HEK293 (cell line): ENCODE measurements at regions not wholly inside any gene's neighbourhood (a gene's known extent, or its start where the extent isn't known, plus 50 kb on each side); places are given as distances from the start of the nearest gene placed in this dataset.

Experiments used
- CTCF ChIA-PET: fragments of 350-600 bp; formaldehyde crosslinking; extraction: SDS; loops from one replicate; lab custom pipeline; 2021; ENCODE audit warnings: antibody characterized with exemption; lab: Yijun Ruan, JAX
- POLR2A ChIA-PET: fragments of 300-600 bp; formaldehyde crosslinking; extraction: SDS; loops from one replicate; lab custom pipeline; 2020; ENCODE audit warnings: antibody characterized with exemption, inconsistent platforms; lab: Yijun Ruan, JAX
- H3K27ac ChIP-seq: fragments of 200-500 bp; sonication (Bioruptor generic); 2 replicates; pipeline ENCODE4 v1.5.1; 2014; ENCODE audit warnings: low read depth, low read length, control low read depth, inconsistent platforms; ENCODE audit errors: extremely low read depth
- H3K36me3 ChIP-seq, 2 experiments: fragments of 200-500 bp in 1 of 2; sonication (Bioruptor generic) in 1 of 2; 1 replicate in 1 of 2; 2 replicates in 1 of 2; pipeline ENCODE4 v1.5.1; 2014 to 2017; ENCODE audit warnings: inconsistent platforms in 2 of 2, low read length in 2 of 2; ENCODE audit not compliant: control insufficient read depth in 2 of 2, insufficient read depth in 1 of 2
- H3K4me1 ChIP-seq: fragments of 200-500 bp; sonication (Bioruptor generic); 2 replicates; pipeline ENCODE4 v1.5.1; 2014; ENCODE audit warnings: mild to moderate bottlenecking, low read length, inconsistent platforms; ENCODE audit not compliant: control insufficient read depth, insufficient read depth
- H3K4me3 ChIP-seq: 2 replicates; pipeline ENCODE4 v1.5.1; 2011; ENCODE audit warnings: low read depth, mild to moderate bottlenecking, control low read depth, low read length, moderate library complexity
- H3K9me3 ChIP-seq: fragments of 200-500 bp; sonication (Bioruptor generic); 2 replicates; pipeline ENCODE4 v1.5.1; 2014; ENCODE audit warnings: low read depth, low read length, inconsistent platforms; ENCODE audit not compliant: control insufficient read depth, insufficient read depth
- HIC1 ChIP-seq: fragments of 450-650 bp; formaldehyde crosslinking; IDR thresholded peaks from 2 replicates; pipeline ENCODE4 v1.5.1; 2016; ENCODE audit warnings: missing biosample characterization, missing genetic modification characterization
- KLF8 ChIP-seq: fragments of 450-650 bp; formaldehyde crosslinking; IDR thresholded peaks from 2 replicates; pipeline ENCODE4 v1.5.1; 2016; ENCODE audit warnings: missing biosample characterization, missing genetic modification characterization
- PRDM1 ChIP-seq: fragments of 450-650 bp; formaldehyde crosslinking; IDR thresholded peaks from 2 replicates; pipeline ENCODE4; 2016; ENCODE audit warnings: missing biosample characterization, missing genetic modification characterization
- PRDM10 ChIP-seq: fragments of 450-650 bp; formaldehyde crosslinking; IDR thresholded peaks from 2 replicates; pipeline ENCODE4 v1.5.1; 2016; ENCODE audit warnings: missing biosample characterization, missing genetic modification characterization
- REST ChIP-seq: fragments of 450-650 bp; formaldehyde crosslinking; IDR thresholded peaks from 2 replicates; pipeline ENCODE4 v1.5.1; 2016; ENCODE audit warnings: missing biosample characterization, missing genetic modification characterization
- TCF7L2 ChIP-seq: IDR thresholded peaks from 2 replicates; pipeline ENCODE4 v1.6.1; 2011; ENCODE audit warnings: low read depth, mild to moderate bottlenecking, inconsistent platforms, low read length, moderate library complexity, borderline replicate concordance
- TRIM28 ChIP-seq: IDR thresholded peaks from 2 replicates; pipeline ENCODE4 v1.6.1; 2011; ENCODE audit warnings: low read length, control low read depth, borderline replicate concordance
- ZBTB48 ChIP-seq: fragments of 450-650 bp; formaldehyde crosslinking; IDR thresholded peaks from 2 replicates; pipeline ENCODE4 v1.5.1; 2016; ENCODE audit warnings: missing biosample characterization, missing genetic modification characterization
- ZFP41 ChIP-seq: fragments of 450-650 bp; formaldehyde crosslinking; IDR thresholded peaks from 2 replicates; pipeline ENCODE4 v1.5.1; 2016; ENCODE audit warnings: missing biosample characterization, missing genetic modification characterization, borderline replicate concordance
- ZNF266 ChIP-seq: fragments of 450-650 bp; formaldehyde crosslinking; IDR thresholded peaks from 2 replicates; pipeline ENCODE4 v1.5.1; 2016; ENCODE audit warnings: missing biosample characterization, missing genetic modification characterization, low read depth
- ZNF292 ChIP-seq: fragments of 450-650 bp; formaldehyde crosslinking; IDR thresholded peaks from 2 replicates; pipeline ENCODE4 v1.5.1; 2016; ENCODE audit warnings: low read depth, missing biosample characterization, missing genetic modification characterization, borderline replicate concordance
- ZNF510 ChIP-seq: fragments of 450-650 bp; formaldehyde crosslinking; IDR thresholded peaks from 2 replicates; pipeline ENCODE4 v1.5.1; 2018; ENCODE audit warnings: mild to moderate bottlenecking, missing genetic modification characterization, missing biosample characterization; ENCODE audit not compliant: insufficient replicate concordance
- ZNF561 ChIP-seq: fragments of 450-650 bp; IDR thresholded peaks from 2 replicates; pipeline ENCODE4 v1.5.1; 2018; ENCODE audit warnings: missing biosample characterization, missing genetic modification characterization, borderline replicate concordance
- ZNF621 ChIP-seq: fragments of 450-650 bp; formaldehyde crosslinking; IDR thresholded peaks from 2 replicates; pipeline ENCODE4 v1.5.1; 2017; ENCODE audit warnings: missing biosample characterization, missing genetic modification characterization
- ZNF654 ChIP-seq: fragments of 450-650 bp; formaldehyde crosslinking; IDR thresholded peaks from 2 replicates; pipeline ENCODE4 v1.5.1; 2016; ENCODE audit warnings: low read depth, missing biosample characterization, missing genetic modification characterization
- ZNF701 ChIP-seq: fragments of 450-650 bp; formaldehyde crosslinking; IDR thresholded peaks from 2 replicates; pipeline ENCODE4 v1.5.1; 2016; ENCODE audit warnings: missing biosample characterization, missing genetic modification characterization
- ZNF837 ChIP-seq: fragments of 450-650 bp; formaldehyde crosslinking; IDR thresholded peaks from 2 replicates; pipeline ENCODE4 v1.5.1; 2016; ENCODE audit warnings: missing biosample characterization, missing genetic modification characterization
- ZSCAN16 ChIP-seq: fragments of 450-650 bp; formaldehyde crosslinking; IDR thresholded peaks from 2 replicates; pipeline ENCODE4 v1.5.1; 2016; ENCODE audit warnings: missing biosample characterization, missing genetic modification characterization
- ZSCAN23 ChIP-seq: fragments of 450-650 bp; formaldehyde crosslinking; IDR thresholded peaks from 2 replicates; pipeline ENCODE4 v1.5.1; 2016; ENCODE audit warnings: missing biosample characterization, missing genetic modification characterization

- Histone ChIP-seq H3K4me3 (no peak overlapping the region), H3K36me3 (no peaks in the 10 kb centered on the region), H3K4me1 (no peaks in the 10 kb centered on the region)
- TF ChIP-seq ZNF266 (tag by site-specific recombination) (no peak), ZNF701 (no peak), TCF7L2 (no peak), ZNF510 (tag by site-specific recombination) (no peak)
- TF ChIP-seq, all 188 proteins: peak for 0
- Histone ChIP-seq H3K9me3 (no peaks in the 10 kb centered on the region), H3K27ac (no peak overlapping the region)
- CTCF ChIA-PET = interaction anchor here (0.6 to 3.0 kb wide), 18 partner anchors 7 to 622 kb away, joined by 3 to 19 read pairs (median 4); no protein-coding TSS in a partner anchor
- POLR2A ChIA-PET = no interaction called here
Observed at GRCh38 chr11:69911310-69912160, 92.3 kb upstream of the FGF3 start.

- no peak overlapping the region for H3K27ac ChIP-seq
- no peak overlapping the region for H3K4me3 ChIP-seq
- TF ChIP-seq PRDM1 (no peak), HIC1 (no peak), ZNF561 (tag by site-specific recombination) (no peak), ZSCAN23 (tag by site-specific recombination) (no peak), KLF8 (tag by site-specific recombination) (no peak), ZFP41 (tag by site-specific recombination) (no peak), ZBTB48 (tag by site-specific recombination) (no peak), ZNF654 (tag by site-specific recombination) (no peak), PRDM10 (tag by site-specific recombination) (no peak), TRIM28 (no peak), ZNF621 (no peak), ZNF510 (tag by site-specific recombination) (no peak), REST (no peak), ZNF292 (no peak), ZNF837 (tag by site-specific recombination) (no peak), ZSCAN16 (tag by site-specific recombination) (no peak)
- no peaks in the 10 kb centered on the region for H3K9me3 ChIP-seq
- no peaks in the 10 kb centered on the region for H3K36me3 ChIP-seq
- no peaks in the 10 kb centered on the region for H3K4me1 ChIP-seq
- POLR2A ChIA-PET = no interaction called here
- CTCF ChIA-PET = interaction anchor here (0.6 to 2.2 kb wide), 6 partner anchors 10 to 623 kb away, joined by 3 to 11 read pairs (median 4); no protein-coding TSS in a partner anchor
Observed at GRCh38 chr11:69912161-69912910, 93.1 kb upstream of the FGF3 start.
